HepG2 (cell line): ENCODE measurements at regions not wholly inside any gene's neighbourhood (a gene's known extent, or its start where the extent isn't known, plus 50 kb on each side); places are given as distances from the start of the nearest gene placed in this dataset.
A peak's percentile ranks its signal among the peaks of the same experiment; 100 is the strongest.

Experiments used
- ATF7-NPFF ChIP-seq: sonication (generic); formaldehyde crosslinking; IDR thresholded peaks from 2 replicates; pipeline ENCODE4 v1.8.1; 2023; ENCODE audit warnings: mild to moderate bottlenecking, low read depth, missing genetic modification reagents, moderate library complexity
- CREB1 ChIP-seq, 2 experiments: fragments of 450-650 bp in 1 of 2; IDR thresholded peaks; 2 replicates each; pipeline ENCODE4 v1.6.1; 2016 to 2017; ENCODE audit warnings: control low read depth in 1 of 2, mild to moderate bottlenecking in 1 of 2, missing compliant biosample characterization in 1 of 2, missing genetic modification characterization in 1 of 2
- FOXJ3 ChIP-seq: sonication (generic); formaldehyde crosslinking; IDR thresholded peaks from 2 replicates; pipeline ENCODE4 v1.4.0; 2020; ENCODE audit warnings: missing genetic modification reagents, mild to moderate bottlenecking, borderline replicate concordance
- FOXP1 ChIP-seq, 2 experiments: fragments of 450-650 bp in 1 of 2; IDR thresholded peaks; 2 replicates each; pipeline ENCODE4 v1.6.1; 2017 to 2018; ENCODE audit warnings: antibody characterized with exemption in 1 of 2
- GABPB1 ChIP-seq: IDR thresholded peaks from 2 replicates; pipeline ENCODE4 v1.6.1; 2016; ENCODE audit warnings: mild to moderate bottlenecking, missing genetic modification reagents, moderate library complexity, missing compliant biosample characterization
- HNRNPUL1 ChIP-seq: fragments of 200-400 bp; formaldehyde crosslinking; IDR thresholded peaks from 2 replicates; pipeline ENCODE4 v1.6.1; 2017; ENCODE audit warnings: low read depth, mild to moderate bottlenecking, low read length, moderate library complexity
- JUNB ChIP-seq: sonication (generic); formaldehyde crosslinking; IDR thresholded peaks from 2 replicates; pipeline ENCODE4 v1.8.0; 2022; ENCODE audit warnings: missing genetic modification reagents, mild to moderate bottlenecking, borderline replicate concordance
- MAZ ChIP-seq, 2 experiments: sonication (generic) in 1 of 2; formaldehyde crosslinking in 1 of 2; IDR thresholded peaks; 2 replicates each; pipeline versions ENCODE4 v1.5.0 to v1.6.1; 2012 to 2020; ENCODE audit warnings: low read depth in 2 of 2, mild to moderate bottlenecking in 2 of 2, borderline replicate concordance in 1 of 2, improper control_type of control experiment in 1 of 2, low read length in 1 of 2, missing genetic modification reagents in 1 of 2, moderate library complexity in 1 of 2
- PRPF4 ChIP-seq: fragments of 200-400 bp; formaldehyde crosslinking; IDR thresholded peaks from 2 replicates; pipeline ENCODE4 v1.6.1; 2016; ENCODE audit warnings: low read length, low read depth; ENCODE audit not compliant: poor library complexity, severe bottlenecking
- REL ChIP-seq: sonication (generic); formaldehyde crosslinking; conservative IDR thresholded peaks from 2 replicates; pipeline ENCODE4 v1.8.0; 2022; ENCODE audit warnings: mild to moderate bottlenecking, missing genetic modification reagents, moderate library complexity
- RFX3 ChIP-seq: IDR thresholded peaks from 2 replicates; pipeline ENCODE4 v1.6.1; 2016; ENCODE audit warnings: missing biosample characterization, missing genetic modification reagents
- YY1 ChIP-seq: IDR thresholded peaks from 2 replicates; pipeline ENCODE4 v1.6.1; 2011; ENCODE audit warnings: low read length, low read depth, moderate library complexity, mild to moderate bottlenecking; ENCODE audit not compliant: insufficient read depth, insufficient replicate concordance
- ZKSCAN5 ChIP-seq: sonication (generic); formaldehyde crosslinking; IDR thresholded peaks from 2 replicates; pipeline ENCODE4 v1.5.1; 2020; ENCODE audit warnings: mild to moderate bottlenecking, missing genetic modification reagents
- ZNF34 ChIP-seq: sonication (generic); formaldehyde crosslinking; IDR thresholded peaks from 2 replicates; pipeline ENCODE4 v1.4.0; 2020; ENCODE audit warnings: mild to moderate bottlenecking, missing genetic modification reagents, borderline replicate concordance
- ZSCAN22 ChIP-seq: sonication (generic); formaldehyde crosslinking; IDR thresholded peaks from 2 replicates; pipeline ENCODE4 v1.4.0; 2020; ENCODE audit warnings: mild to moderate bottlenecking, missing genetic modification reagents
- TF ChIP-seq, protein P1 (sequence below), 2 experiments: sonication (generic) in 1 of 2; formaldehyde crosslinking in 1 of 2; IDR thresholded peaks; 2 replicates each; pipeline versions ENCODE4 v1.4.0 to v1.6.1; 2016 to 2020; ENCODE audit warnings: borderline replicate concordance in 1 of 2, low read depth in 1 of 2, mild to moderate bottlenecking in 1 of 2, missing genetic modification reagents in 1 of 2
- TF ChIP-seq, protein P2 (sequence below): sonication (generic); formaldehyde crosslinking; IDR thresholded peaks from 2 replicates; pipeline ENCODE4 v1.5.0; 2020; ENCODE audit warnings: mild to moderate bottlenecking, missing genetic modification reagents
- TF ChIP-seq, protein P3 (sequence below): sonication (generic); formaldehyde crosslinking; IDR thresholded peaks from 2 replicates; pipeline ENCODE4 v1.5.0; 2020; ENCODE audit warnings: missing genetic modification reagents, mild to moderate bottlenecking, borderline replicate concordance
- TF ChIP-seq, protein P4 (sequence below): sonication (generic); formaldehyde crosslinking; IDR thresholded peaks from 2 replicates; pipeline ENCODE4 v1.4.0; 2020; ENCODE audit warnings: missing genetic modification reagents, low read depth, mild to moderate bottlenecking, borderline replicate concordance

DNA sequence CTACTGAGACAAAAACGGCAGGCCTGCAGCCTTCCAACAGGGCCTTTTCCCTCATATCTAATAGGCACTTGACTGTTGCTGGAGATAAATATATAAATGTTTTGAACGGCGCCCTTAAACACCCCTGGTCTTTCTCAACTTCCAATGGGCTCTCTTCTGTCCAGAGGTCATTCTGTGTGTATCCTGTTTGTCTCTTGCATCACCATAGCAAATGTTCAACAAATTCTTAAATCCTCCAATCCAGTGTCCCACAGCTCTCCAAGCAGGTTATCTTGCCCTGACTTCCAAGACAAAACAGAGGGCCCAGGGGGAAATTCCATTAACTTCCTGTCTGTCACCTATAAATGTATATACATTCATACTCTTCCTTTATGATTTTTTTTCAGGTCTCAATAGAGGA, 62.0 kb downstream of the OR2J2 start (continued):
- TF ChIP-seq FOXP1 (IDR thresholded peaks at IDR 0.05) (no peak), FOXP1 (CRISPR knock-in tag; IDR thresholded peaks at IDR 0.05) (peak; percentile 75), FOXJ3 (CRISPR knock-in tag) (no peak), CREB1 (IDR thresholded peaks at IDR 0.05) (no peak), CREB1 (CRISPR knock-in tag; IDR thresholded peaks at IDR 0.05) (no peak), PRPF4 (no peak), HNRNPUL1 (no peak), ZSCAN22 (CRISPR knock-in tag) (no peak), JUNB (no peak), REL (no peak), ATF7-NPFF (CRISPR knock-in tag) (no peak), MAZ (IDR thresholded peaks at IDR 0.05; ENCODE audit: borderline replicate concordance, low read depth, low read length) (no peak), MAZ (CRISPR knock-in tag; IDR thresholded peaks at IDR 0.05; ENCODE audit: low read depth) (no peak), ZNF34 (CRISPR knock-in tag) (no peak), ZKSCAN5 (CRISPR knock-in tag) (no peak), YY1 (no peak), GABPB1 (peak; percentile 35; the same call in 1 of the 2 replicates), RFX3 (no peak)
- TF ChIP-seq, protein P1, sequence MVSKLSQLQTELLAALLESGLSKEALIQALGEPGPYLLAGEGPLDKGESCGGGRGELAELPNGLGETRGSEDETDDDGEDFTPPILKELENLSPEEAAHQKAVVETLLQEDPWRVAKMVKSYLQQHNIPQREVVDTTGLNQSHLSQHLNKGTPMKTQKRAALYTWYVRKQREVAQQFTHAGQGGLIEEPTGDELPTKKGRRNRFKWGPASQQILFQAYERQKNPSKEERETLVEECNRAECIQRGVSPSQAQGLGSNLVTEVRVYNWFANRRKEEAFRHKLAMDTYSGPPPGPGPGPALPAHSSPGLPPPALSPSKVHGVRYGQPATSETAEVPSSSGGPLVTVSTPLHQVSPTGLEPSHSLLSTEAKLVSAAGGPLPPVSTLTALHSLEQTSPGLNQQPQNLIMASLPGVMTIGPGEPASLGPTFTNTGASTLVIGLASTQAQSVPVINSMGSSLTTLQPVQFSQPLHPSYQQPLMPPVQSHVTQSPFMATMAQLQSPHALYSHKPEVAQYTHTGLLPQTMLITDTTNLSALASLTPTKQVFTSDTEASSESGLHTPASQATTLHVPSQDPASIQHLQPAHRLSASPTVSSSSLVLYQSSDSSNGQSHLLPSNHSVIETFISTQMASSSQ (IDR thresholded peaks at IDR 0.05; ENCODE audit: low read depth) = no peak
- TF ChIP-seq, protein P1 (CRISPR knock-in tag; IDR thresholded peaks at IDR 0.05; ENCODE audit: borderline replicate concordance) = no peak
- TF ChIP-seq, protein P2, sequence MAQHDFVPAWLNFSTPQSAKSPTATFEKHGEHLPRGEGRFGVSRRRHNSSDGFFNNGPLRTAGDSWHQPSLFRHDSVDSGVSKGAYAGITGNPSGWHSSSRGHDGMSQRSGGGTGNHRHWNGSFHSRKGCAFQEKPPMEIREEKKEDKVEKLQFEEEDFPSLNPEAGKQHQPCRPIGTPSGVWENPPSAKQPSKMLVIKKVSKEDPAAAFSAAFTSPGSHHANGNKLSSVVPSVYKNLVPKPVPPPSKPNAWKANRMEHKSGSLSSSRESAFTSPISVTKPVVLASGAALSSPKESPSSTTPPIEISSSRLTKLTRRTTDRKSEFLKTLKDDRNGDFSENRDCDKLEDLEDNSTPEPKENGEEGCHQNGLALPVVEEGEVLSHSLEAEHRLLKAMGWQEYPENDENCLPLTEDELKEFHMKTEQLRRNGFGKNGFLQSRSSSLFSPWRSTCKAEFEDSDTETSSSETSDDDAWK (CRISPR knock-in tag) = no peak
- TF ChIP-seq, protein P3, sequence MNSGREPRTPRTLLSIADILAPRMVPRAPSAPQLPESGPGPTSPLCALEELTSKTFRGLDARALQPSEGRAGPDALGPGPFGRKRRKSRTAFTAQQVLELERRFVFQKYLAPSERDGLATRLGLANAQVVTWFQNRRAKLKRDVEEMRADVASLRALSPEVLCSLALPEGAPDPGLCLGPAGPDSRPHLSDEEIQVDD = no peak
- TF ChIP-seq, protein P4, sequence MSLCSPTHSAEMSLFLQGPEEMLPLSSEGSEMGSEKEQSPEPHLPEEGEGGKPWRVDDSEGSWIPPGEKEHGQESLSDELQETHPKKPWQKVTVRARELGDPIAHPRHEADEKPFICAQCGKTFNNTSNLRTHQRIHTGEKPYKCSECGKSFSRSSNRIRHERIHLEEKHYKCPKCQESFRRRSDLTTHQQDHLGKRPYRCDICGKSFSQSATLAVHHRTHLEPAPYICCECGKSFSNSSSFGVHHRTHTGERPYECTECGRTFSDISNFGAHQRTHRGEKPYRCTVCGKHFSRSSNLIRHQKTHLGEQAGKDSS (CRISPR knock-in tag) = no peak
